ENCODE measurements at regions not wholly inside any gene's neighbourhood (a gene's known extent, or its start where the extent isn't known, plus 50 kb on each side); places are given as distances from the start of the nearest gene placed in this dataset.

DNA sequence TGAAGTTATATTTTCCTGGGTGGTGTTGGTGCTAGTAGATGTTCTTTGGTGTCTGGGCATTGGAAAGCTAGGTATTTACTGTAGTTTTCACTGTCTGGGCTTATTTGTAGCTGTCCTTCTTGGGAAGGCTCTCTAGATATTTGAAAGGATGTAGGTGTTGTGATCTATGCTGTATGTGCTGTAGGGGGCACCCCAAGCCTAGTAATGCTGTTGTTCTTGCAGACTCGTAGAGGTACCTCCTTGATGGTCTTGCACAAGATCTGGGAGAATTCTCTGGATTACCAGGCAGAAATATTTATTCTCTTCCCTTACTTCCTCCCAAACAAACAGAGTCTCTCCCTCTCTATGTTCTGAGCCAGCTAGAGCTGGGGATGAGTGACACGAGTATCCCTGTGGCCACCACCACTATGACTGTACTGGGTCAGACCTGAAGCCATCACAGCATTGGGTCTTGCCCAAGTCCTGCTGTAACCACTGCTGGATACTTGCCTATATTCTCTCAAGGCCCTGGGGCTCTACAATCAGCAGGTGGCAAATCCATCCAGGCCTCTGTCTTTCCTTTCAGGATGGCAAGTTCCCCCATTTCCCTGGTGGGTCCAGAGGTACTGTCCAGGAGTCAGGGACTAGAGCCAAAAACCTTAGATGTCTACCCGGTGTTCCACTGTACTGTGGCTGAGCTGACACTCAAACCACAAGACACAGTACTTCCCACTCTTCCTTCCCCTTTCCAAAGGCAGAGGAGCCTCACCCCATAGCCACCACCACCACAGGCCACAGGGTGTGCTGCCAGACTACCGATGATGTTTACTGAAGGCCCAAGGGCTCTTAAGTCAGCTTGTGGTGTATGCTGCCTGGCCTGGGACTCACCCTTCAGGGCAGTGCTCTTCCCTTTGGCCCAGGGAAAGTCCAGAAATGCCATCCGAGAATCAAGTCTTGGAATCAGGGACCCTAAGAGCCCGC lies 195.2 kb upstream of the DPPA4 start:
- DNase-seq (ENCODE audit: low spot score) = peak; percentile 74
- 76% methylated on average over 6 of the region's 6 CpGs for WGBS (ENCODE audit: low lambda C conversion rate, missing lambda C conversion rate)

DNA sequence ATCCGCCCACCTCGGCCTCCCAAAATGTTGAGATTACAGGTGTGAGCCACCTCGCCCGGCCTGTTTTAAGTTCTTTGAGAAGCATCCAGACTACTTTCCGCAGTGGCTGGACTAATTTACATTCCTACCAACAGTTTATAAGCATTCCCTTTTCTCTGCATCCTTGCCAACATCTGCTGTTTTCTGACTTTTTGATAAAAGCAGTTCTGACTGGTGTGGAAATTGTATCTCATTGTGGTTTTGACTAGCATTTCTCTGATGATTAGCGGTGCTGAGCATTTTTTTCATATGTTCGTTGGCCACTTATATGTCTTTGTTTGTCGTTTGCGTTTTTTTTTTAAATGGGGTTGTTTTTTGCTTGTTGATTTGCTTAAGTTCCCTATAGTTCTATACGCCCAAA lies 208.4 kb upstream of the DPPA4 start:
- no peak for TF ChIP-seq EZH2phosphoT487 (IDR thresholded peaks at IDR 0.05; ENCODE audit: low read depth, severe bottlenecking, unreplicated experiment)
- TF ChIP-seq, protein P1, sequence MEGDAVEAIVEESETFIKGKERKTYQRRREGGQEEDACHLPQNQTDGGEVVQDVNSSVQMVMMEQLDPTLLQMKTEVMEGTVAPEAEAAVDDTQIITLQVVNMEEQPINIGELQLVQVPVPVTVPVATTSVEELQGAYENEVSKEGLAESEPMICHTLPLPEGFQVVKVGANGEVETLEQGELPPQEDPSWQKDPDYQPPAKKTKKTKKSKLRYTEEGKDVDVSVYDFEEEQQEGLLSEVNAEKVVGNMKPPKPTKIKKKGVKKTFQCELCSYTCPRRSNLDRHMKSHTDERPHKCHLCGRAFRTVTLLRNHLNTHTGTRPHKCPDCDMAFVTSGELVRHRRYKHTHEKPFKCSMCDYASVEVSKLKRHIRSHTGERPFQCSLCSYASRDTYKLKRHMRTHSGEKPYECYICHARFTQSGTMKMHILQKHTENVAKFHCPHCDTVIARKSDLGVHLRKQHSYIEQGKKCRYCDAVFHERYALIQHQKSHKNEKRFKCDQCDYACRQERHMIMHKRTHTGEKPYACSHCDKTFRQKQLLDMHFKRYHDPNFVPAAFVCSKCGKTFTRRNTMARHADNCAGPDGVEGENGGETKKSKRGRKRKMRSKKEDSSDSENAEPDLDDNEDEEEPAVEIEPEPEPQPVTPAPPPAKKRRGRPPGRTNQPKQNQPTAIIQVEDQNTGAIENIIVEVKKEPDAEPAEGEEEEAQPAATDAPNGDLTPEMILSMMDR (IDR thresholded peaks at IDR 0.05; ENCODE audit: poor library complexity) = no peak
- TF ChIP-seq EZH2 (IDR thresholded peaks at IDR 0.05; ENCODE audit: borderline replicate concordance) = no peak
- H3K9me2 ChIP-seq (replicated peaks; ENCODE audit: insufficient read depth) = no peaks in the 10 kb centered on the region
- H3K4me1 ChIP-seq (ENCODE audit: insufficient read depth) = no peaks in the 10 kb centered on the region
- H4K20me1 ChIP-seq (ENCODE audit: insufficient read depth, poor library complexity, severe bottlenecking) = no peaks in the 10 kb centered on the region
- no peak overlapping the region for H2AFZ ChIP-seq
- H3K4me3 ChIP-seq = no peak overlapping the region
- no peak overlapping the region for H3K4me2 ChIP-seq
- no peak for DNase-seq (ENCODE audit: low spot score)
- H3K9me3 ChIP-seq (ENCODE audit: low read depth) = no peaks in the 10 kb centered on the region
- WGBS (ENCODE audit: low lambda C conversion rate, missing lambda C conversion rate) = 86% methylated on average over 10 of the region's 10 CpGs
- H3K27me3 ChIP-seq = no peaks in the 10 kb centered on the region
- no peak overlapping the region for H3K27ac ChIP-seq
- no peaks in the 10 kb centered on the region for H3K79me2 ChIP-seq
- H3K36me3 ChIP-seq (replicated peaks; ENCODE audit: insufficient read depth, low read depth) = no peaks in the 10 kb centered on the region

More for the DNA sequence above, 195.2 kb upstream of the DPPA4 start:
- H2AFZ ChIP-seq = no peak overlapping the region
- H3K4me2 ChIP-seq = no peak overlapping the region
- no peaks in the 10 kb centered on the region for H3K9me2 ChIP-seq (replicated peaks; ENCODE audit: insufficient read depth)
- no peaks in the 10 kb centered on the region for H4K20me1 ChIP-seq (ENCODE audit: insufficient read depth, poor library complexity, severe bottlenecking)
- H3K79me2 ChIP-seq = no peaks in the 10 kb centered on the region
- H3K4me3 ChIP-seq = no peak overlapping the region
- TF ChIP-seq EZH2phosphoT487 (IDR thresholded peaks at IDR 0.05; ENCODE audit: low read depth, severe bottlenecking, unreplicated experiment) (no peak), EZH2 (IDR thresholded peaks at IDR 0.05; ENCODE audit: borderline replicate concordance) (no peak)
- TF ChIP-seq, protein P1 (IDR thresholded peaks at IDR 0.05; ENCODE audit: poor library complexity) = peak; percentile 65
- H3K4me1 ChIP-seq (ENCODE audit: insufficient read depth) = no peaks in the 10 kb centered on the region
- no peak overlapping the region for H3K27ac ChIP-seq
- H3K9me3 ChIP-seq (ENCODE audit: low read depth) = no peaks in the 10 kb centered on the region
- no peaks in the 10 kb centered on the region for H3K27me3 ChIP-seq
- H3K36me3 ChIP-seq (replicated peaks; ENCODE audit: insufficient read depth, low read depth) = no peaks in the 10 kb centered on the region

DNA sequence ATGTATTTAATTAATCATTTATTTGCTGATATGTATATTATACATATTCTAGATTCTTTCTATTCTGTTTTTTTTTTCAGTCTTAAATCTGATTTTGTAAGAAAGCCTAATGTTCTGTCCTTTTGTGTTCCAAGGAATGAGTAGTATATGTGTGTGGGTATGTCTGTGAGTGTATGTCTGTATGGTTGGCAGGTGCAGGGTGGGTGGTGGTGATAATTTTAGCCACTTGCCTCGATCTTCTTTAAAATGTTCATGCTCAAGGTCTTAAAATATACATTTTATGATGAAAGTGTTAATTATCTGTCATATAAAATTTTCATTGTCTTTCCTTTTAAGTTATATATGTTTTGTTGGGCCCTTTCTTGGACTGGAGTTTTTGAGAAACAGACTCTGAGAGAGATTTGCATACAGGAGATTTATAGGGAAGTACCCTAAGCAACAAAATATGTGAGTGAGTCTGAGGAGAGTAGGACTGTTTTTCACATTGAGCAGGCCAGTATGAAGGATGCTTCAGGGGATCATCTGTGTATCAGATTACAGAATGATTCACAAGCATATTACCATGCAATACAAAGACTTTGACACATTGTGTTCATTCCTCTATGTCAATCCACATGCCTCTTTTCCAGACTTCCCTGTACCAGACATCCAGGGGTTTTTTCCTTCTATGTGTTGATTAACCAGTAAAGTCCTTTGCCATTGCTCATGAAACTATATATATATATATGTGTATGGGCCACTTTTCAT lies 211.0 kb upstream of the DPPA4 start:
- no peaks in the 10 kb centered on the region for H3K36me3 ChIP-seq (replicated peaks; ENCODE audit: insufficient read depth, low read depth)
- no peak overlapping the region for H3K4me2 ChIP-seq

More for the DNA sequence above, 211.0 kb upstream of the DPPA4 start:
- no peaks in the 10 kb centered on the region for H3K4me1 ChIP-seq (ENCODE audit: insufficient read depth)
- H4K20me1 ChIP-seq (ENCODE audit: insufficient read depth, poor library complexity, severe bottlenecking) = no peaks in the 10 kb centered on the region
- H3K27me3 ChIP-seq = no peaks in the 10 kb centered on the region
- TF ChIP-seq EZH2phosphoT487 (IDR thresholded peaks at IDR 0.05; ENCODE audit: low read depth, severe bottlenecking, unreplicated experiment) (no peak), EZH2 (IDR thresholded peaks at IDR 0.05; ENCODE audit: borderline replicate concordance) (no peak)
- TF ChIP-seq, protein P1 (IDR thresholded peaks at IDR 0.05; ENCODE audit: poor library complexity) = no peak
- H2AFZ ChIP-seq = no peak overlapping the region
- H3K9me3 ChIP-seq (ENCODE audit: low read depth) = no peaks in the 10 kb centered on the region
- no peak overlapping the region for H3K27ac ChIP-seq
- no peak for DNase-seq (ENCODE audit: low spot score)
- no peaks in the 10 kb centered on the region for H3K79me2 ChIP-seq
- H3K4me3 ChIP-seq = no peak overlapping the region
- 95% methylated on average over 1 of the region's 1 CpG for WGBS (ENCODE audit: low lambda C conversion rate, missing lambda C conversion rate)
- H3K9me2 ChIP-seq (replicated peaks; ENCODE audit: insufficient read depth) = no peaks in the 10 kb centered on the region
